ENCODE measurements at regions not wholly inside any gene's neighbourhood (a gene's known extent, or its start where the extent isn't known, plus 50 kb on each side); places are given as distances from the start of the nearest gene placed in this dataset.

- Histone ChIP-seq H3K4me1 (ENCODE audit: control insufficient read depth, extremely low read depth, insufficient read depth, low read length) (no peaks in the 10 kb centered on the region), H3K27ac (ENCODE audit: insufficient read depth, low read depth, low read length) (no peak overlapping the region), H3K79me2 (ENCODE audit: control insufficient read depth, insufficient read depth, low read length) (no peaks in the 10 kb centered on the region), H3K36me3 (ENCODE audit: control insufficient read depth in 2 of 2, extremely low read depth in 1 of 2, insufficient read depth in 2 of 2, low read length in 2 of 2) (no peaks in the 10 kb centered on the region), H3K9me3 (replicated peaks; ENCODE audit: control insufficient read depth, insufficient read depth, low read length) (no peaks in the 10 kb centered on the region), H4K20me1 (replicated peaks; ENCODE audit: control insufficient read depth, extremely low read depth, insufficient read depth, low read length) (no peaks in the 10 kb centered on the region), H3K27me3 (ENCODE audit: control insufficient read depth in 2 of 2, insufficient read depth in 2 of 2, low read length in 2 of 2) (peaks cover 3 to 11% of the 10 kb centered on the region in 2 experiments), H3K9ac (replicated peaks; ENCODE audit: extremely low read depth, insufficient read depth, low read length) (no peak overlapping the region), H3K4me2 (ENCODE audit: insufficient read depth, low read length) (no peak overlapping the region), H2AFZ (ENCODE audit: low read depth, low read length) (no peak overlapping the region), H3K9me1 (replicated peaks; ENCODE audit: control insufficient read depth, extremely low read depth, insufficient read depth, low read length) (no peaks in the 10 kb centered on the region), H3K4me3 (replicated peaks in 1 of 3; ENCODE audit: insufficient read depth in 1 of 3, low read depth in 1 of 3, low read length in 3 of 3) (no peak overlapping the region)
- POLR2A ChIA-PET = no interaction called here
- dilution Hi-C loops (cut with MboI; ENCODE audit: extremely low pct_ligation_motif_present, low sequenced_read_pairs) (no loop called here), intact Hi-C loops (cut with micrococcal nuclease) (no loop called here)
- BruUV-seq (replicated peaks) = no TSS peak
- DNase-seq (ENCODE audit: low read depth, low spot score) (no peak), FAIRE-seq (no peak)
- no peak for TF ChIP-seq POLR2AphosphoS5 (IDR thresholded peaks at IDR 0.05; ENCODE audit: insufficient read depth, low read depth, low read length)
- no peak for TF ChIP-seq MYC (IDR thresholded peaks at IDR 0.05; ENCODE audit: low read depth, low read length)
- TF ChIP-seq EZH2 (IDR thresholded peaks at IDR 0.05; ENCODE audit: borderline replicate concordance, low read depth, low read length, severe bottlenecking) = no peak
- TF ChIP-seq CTCF (IDR thresholded peaks at IDR 0.05; ENCODE audit: extremely low read depth in 1 of 2, insufficient read depth in 1 of 2, low read depth in 1 of 2, low read length in 2 of 2) = no peak
- TF ChIP-seq POLR2A (IDR thresholded peaks at IDR 0.05; ENCODE audit: low read depth, low read length) = no peak
- TF ChIP-seq JUN (IDR thresholded peaks at IDR 0.05; ENCODE audit: borderline replicate concordance, insufficient read depth, insufficient read length, low read depth) = no peak
- no peak for TF ChIP-seq FOS (IDR thresholded peaks at IDR 0.05; ENCODE audit: borderline replicate concordance, insufficient read depth, low read length)
- no peak for TF ChIP-seq GATA2 (IDR thresholded peaks at IDR 0.05; ENCODE audit: insufficient read depth, insufficient read length, low read depth, low read length)
- TF ChIP-seq MAX (IDR thresholded peaks at IDR 0.05; ENCODE audit: insufficient read depth, insufficient read length) = no peak
- CTCF ChIA-PET = no interaction called here
Observed at GRCh38 chr4:85067342-85067741, 100.9 kb upstream of the WDFY3 start.
